ENCODE measurements at regions not wholly inside any gene's neighbourhood (a gene's known extent, or its start where the extent isn't known, plus 50 kb on each side); places are given as distances from the start of the nearest gene placed in this dataset.

DNA sequence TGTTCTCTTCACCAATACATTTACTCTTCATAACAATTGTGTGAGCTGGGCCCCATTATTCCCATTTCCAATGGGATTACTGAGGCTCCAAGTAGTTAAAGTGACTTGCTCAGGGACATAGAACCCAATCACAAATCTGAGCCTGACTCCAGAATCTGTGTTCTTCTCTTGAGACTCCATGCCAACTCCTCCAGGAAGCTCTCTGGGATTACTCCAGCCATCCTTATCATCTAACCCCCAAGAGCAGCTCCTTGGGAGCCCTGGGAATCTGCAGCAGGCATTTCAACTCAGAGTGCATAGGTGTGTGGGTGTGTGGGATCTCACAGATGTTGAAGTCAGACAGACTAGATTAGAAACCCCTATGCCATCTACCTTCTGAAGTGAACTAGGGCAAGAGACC is 131.4 kb upstream of the BOD1 start:
- DNase-seq = no peak
- peaks cover 3% of the 10 kb centered on the region for H3K9me3 Mint-ChIP-seq
- no peak overlapping the region for H3K27ac Mint-ChIP-seq
- peaks cover 56% of the 10 kb centered on the region for H3K4me1 Mint-ChIP-seq
- peaks cover 5% of the 10 kb centered on the region for H3K27me3 Mint-ChIP-seq (ENCODE audit: low read depth, poor library complexity)
- no peaks in the 10 kb centered on the region for H3K36me3 Mint-ChIP-seq (ENCODE audit: low read depth)
- no peak overlapping the region for H3K4me3 Mint-ChIP-seq
- TF ChIP-seq, protein P1, sequence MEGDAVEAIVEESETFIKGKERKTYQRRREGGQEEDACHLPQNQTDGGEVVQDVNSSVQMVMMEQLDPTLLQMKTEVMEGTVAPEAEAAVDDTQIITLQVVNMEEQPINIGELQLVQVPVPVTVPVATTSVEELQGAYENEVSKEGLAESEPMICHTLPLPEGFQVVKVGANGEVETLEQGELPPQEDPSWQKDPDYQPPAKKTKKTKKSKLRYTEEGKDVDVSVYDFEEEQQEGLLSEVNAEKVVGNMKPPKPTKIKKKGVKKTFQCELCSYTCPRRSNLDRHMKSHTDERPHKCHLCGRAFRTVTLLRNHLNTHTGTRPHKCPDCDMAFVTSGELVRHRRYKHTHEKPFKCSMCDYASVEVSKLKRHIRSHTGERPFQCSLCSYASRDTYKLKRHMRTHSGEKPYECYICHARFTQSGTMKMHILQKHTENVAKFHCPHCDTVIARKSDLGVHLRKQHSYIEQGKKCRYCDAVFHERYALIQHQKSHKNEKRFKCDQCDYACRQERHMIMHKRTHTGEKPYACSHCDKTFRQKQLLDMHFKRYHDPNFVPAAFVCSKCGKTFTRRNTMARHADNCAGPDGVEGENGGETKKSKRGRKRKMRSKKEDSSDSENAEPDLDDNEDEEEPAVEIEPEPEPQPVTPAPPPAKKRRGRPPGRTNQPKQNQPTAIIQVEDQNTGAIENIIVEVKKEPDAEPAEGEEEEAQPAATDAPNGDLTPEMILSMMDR (IDR thresholded peaks at IDR 0.05) = no peak

DNA sequence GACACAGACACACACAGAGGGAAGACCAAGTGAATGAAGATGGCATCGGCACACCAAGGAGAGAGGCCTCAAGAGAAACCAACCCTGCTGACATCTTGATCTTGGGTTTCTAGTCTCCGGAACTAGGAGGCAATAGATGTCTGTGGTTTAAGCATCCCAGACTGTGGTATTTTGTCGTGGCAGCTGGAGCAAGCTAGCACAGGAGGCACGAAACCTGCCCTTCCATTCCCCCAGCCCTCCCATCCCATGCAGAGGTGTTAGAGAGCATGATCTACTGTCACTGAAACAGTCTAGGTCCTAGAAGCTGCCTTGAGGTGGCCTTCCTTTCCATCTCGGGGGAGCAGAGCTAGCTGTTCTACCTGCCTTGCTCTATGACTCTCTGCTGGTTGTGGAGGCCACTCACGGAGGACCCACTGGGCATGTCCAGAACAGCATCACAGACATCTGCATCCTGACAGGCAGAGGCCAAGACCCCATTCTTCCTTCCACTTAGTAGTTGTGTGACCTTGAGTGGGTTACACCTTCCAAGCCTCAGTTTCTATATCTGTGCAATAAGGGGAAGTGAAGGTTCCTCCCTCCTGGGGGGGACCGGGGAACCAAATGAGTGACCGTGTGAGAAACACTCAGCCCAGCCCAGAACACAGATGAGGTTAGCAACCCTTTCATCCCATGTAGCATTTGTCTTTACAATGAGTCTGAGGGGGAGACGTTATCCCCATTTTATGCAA is 134.3 kb upstream of the BOD1 start:
- no peak for DNase-seq
- Mint-ChIP-seq H3K36me3 (ENCODE audit: low read depth) (no peaks in the 10 kb centered on the region), H3K4me3 (no peak overlapping the region), H3K9me3 (peaks cover 3% of the 10 kb centered on the region), H3K27ac (no peak overlapping the region), H3K4me1 (peaks cover 55% of the 10 kb centered on the region), H3K27me3 (ENCODE audit: low read depth, poor library complexity) (peaks cover 2% of the 10 kb centered on the region)
- TF ChIP-seq, protein P1 (IDR thresholded peaks at IDR 0.05) = no peak

DNA sequence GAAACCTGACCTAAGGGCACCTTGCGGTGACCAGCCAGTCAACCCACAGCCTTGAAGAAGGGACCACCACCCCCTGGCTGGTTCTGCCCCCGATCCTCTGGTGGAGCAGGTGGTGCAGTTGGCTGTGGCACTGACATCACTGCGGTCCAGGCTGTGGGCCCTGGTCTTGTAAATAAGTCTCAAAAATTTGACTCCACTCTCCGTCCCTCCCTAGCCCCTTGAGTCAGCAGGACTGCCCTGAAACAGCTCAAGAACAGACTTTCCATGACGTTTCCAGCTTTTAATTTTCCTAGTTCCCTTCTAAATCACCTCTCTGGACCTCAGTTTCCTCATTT is 134.8 kb upstream of the BOD1 start:
- Mint-ChIP-seq H3K27me3 (ENCODE audit: low read depth, poor library complexity) (peaks cover 2% of the 10 kb centered on the region), H3K36me3 (ENCODE audit: low read depth) (no peaks in the 10 kb centered on the region), H3K9me3 (peaks cover 3% of the 10 kb centered on the region), H3K4me1 (peaks cover 50% of the 10 kb centered on the region), H3K27ac (no peak overlapping the region), H3K4me3 (no peak overlapping the region)
- DNase-seq = no peak
- TF ChIP-seq, protein P1 (IDR thresholded peaks at IDR 0.05) = no peak

DNA sequence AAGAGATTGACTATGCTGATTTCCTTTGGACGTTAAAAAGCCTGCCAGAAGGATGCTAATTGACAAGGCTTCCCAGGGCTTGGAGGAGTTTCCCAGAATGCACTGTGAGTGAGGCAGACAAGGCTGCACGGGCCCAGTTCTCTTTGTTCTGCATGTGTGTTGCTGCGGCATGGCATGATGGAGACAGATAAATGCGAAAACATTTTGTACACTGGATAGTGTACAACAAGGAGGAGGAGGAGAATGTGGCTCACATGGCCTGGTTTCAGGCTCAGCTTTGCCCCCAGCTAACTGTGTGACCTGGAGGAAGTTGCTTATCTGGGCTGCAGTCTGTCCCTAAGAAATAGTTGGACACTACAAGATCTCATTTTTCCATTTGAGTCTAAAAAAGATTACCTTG is 135.5 kb upstream of the CPEB4 start:
- H3K27ac Mint-ChIP-seq = peak overlapping the region; percentile 97
- TF ChIP-seq, protein P1 (IDR thresholded peaks at IDR 0.05) = no peak
- peaks cover 5% of the 10 kb centered on the region for H3K27me3 Mint-ChIP-seq (ENCODE audit: low read depth, poor library complexity)
- H3K4me1 Mint-ChIP-seq = peaks cover 57% of the 10 kb centered on the region
- DNase-seq = no peak
- no peaks in the 10 kb centered on the region for H3K9me3 Mint-ChIP-seq
- no peak overlapping the region for H3K4me3 Mint-ChIP-seq
- no peaks in the 10 kb centered on the region for H3K36me3 Mint-ChIP-seq (ENCODE audit: low read depth)

DNA sequence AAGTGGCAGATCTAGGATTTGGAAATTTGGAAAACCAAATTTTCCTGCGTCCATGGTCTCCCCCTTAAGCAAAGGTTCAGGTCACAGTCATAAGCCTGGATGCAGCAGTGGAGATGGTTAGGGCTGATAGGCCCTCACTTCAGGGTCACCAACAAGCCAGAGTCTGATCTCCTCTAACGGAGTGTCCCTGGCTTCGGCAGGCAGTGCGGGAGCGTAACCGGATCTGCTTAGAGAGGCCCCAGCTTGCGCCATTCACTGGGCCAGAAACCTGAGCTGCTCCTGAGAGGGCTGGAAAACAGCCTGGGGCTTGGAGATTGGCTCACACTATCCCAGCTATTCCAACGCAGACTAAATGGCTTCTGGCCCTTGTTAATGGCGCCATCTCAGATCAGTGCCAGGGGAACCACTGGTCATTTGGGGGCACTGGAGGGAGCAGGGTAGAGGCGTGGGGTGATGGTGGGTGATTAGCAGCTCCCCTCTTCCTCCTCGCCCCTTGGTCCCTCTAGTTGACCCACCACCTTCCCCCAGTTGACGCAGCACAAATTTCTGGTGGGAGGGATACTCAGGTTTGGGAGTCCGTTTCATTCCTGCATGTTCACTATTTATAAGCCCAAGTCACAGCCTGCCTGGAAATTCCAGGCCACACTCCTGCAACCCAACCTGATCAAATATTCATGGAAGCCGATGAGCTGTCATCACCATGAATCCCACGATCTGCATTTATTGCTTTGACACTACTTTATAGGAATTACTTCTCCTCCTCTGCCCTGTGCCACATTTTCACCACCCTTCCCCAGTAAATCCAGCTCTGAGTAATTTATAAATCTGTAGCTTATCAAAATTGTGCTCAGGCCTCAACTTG is 134.6 kb upstream of the CPEB4 start:
- TF ChIP-seq, protein P1 (IDR thresholded peaks at IDR 0.05) = no peak
- H3K4me1 Mint-ChIP-seq = peaks cover 57% of the 10 kb centered on the region
- H3K27me3 Mint-ChIP-seq (ENCODE audit: low read depth, poor library complexity) = peaks cover 5% of the 10 kb centered on the region
- no peaks in the 10 kb centered on the region for H3K36me3 Mint-ChIP-seq (ENCODE audit: low read depth)
- H3K4me3 Mint-ChIP-seq = peak overlapping the region; percentile 49
- peak overlapping the region; percentile 97 for H3K27ac Mint-ChIP-seq
- peak; percentile 76 for DNase-seq
- no peaks in the 10 kb centered on the region for H3K9me3 Mint-ChIP-seq
